GM19239 (cell line): ENCODE measurements at regions not wholly inside any gene's neighbourhood (a gene's known extent, or its start where the extent isn't known, plus 50 kb on each side); places are given as distances from the start of the nearest gene placed in this dataset.

ENCODE experiments used
- DNase-seq: peaks from one replicate; pipeline ENCODE4 v3.0.0; 2011; ENCODE audit warnings: low spot score; ENCODE audit not compliant: insufficient read length
- FAIRE-seq: peaks from 2 replicates; lab custom pipeline; 2011; peaks lifted over from hg19 to GRCh38; lab: Jason Lieb, UNC

DNA sequence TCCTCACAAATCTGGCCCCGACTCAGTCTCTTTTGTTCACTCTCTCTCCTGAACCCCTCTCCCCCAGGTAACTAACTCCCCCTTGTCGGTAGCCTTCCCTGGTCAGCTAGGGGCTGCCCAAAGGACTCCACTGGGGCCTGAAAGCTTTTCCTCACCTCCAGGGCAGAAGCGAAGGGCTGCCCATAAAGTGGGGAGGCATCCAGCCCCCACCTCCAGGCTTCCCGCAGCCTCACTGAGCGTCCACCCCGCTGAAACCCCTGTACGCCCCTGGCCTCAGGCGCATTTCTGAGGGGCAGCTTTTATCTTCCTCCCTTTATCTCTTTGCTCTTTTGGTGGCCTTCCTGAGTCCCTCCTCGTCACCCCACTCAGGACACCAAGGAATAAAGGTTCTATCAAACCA, 249.3 kb downstream of the CYP26B1 start:
- DNase-seq (no peak), FAIRE-seq (no peak)

DNA sequence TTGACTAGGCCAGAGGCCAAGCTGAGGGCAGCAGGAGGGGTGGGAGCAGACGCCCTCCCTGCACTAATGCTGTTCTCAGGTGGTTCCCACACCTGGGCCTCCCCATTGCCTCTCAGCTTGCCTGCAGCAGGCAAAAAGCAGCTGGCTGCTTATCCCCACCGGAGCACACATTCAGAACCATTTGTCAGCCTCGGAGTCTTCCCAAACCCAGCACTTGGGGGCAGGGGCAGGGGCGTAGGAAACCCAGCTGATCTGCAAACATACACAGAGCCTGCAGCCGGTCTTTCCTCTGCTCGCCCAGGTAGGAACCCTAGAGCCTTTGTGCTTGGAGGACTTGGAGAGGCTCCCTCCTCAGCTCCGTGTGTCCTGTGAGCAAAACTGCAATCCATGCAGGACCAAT, 249.8 kb downstream of the CYP26B1 start:
- FAIRE-seq, result no peak
- DNase-seq, result no peak

GRCh38 chr2:71897137-71897480, 250.6 kb downstream of the CYP26B1 start:
- no peak for DNase-seq
- no peak for FAIRE-seq

DNA sequence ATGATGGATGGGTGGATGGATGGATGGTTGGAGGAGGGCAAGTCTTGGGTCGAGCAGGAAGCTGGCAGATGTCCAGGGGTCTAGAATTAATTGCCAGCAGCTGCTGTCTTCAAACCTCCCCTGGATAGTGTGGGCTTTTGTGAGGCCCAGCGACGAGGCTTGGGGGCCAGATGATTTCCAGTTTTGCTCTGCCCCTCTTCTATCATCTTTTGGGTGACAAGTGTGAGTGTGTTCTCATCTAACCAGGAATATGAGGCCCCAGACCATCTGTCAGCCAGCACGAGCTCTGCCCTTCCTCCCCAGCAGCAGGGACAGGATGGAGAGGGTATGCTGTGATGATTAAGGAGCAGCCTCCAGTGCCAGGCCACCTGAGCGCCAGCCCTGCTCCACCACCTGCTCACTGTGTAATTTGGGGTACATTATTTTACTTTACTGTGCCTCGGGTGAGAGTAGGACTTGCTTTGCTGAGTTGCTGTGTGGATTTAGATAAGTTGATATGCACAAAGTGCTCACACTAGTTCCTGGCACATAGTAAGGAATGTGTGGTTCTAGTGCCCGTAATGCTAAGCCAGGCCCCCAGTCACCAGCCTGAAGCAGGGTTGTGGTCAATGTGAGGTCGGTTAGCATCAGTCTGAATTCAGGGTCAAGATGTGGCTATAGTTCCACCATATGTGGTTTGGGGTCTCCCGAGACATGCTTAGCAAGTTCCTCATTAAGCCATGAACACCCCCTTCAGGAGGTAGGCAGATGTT, 251.1 kb downstream of the CYP26B1 start:
- DNase-seq, result no peak
- no peak for FAIRE-seq

DNA sequence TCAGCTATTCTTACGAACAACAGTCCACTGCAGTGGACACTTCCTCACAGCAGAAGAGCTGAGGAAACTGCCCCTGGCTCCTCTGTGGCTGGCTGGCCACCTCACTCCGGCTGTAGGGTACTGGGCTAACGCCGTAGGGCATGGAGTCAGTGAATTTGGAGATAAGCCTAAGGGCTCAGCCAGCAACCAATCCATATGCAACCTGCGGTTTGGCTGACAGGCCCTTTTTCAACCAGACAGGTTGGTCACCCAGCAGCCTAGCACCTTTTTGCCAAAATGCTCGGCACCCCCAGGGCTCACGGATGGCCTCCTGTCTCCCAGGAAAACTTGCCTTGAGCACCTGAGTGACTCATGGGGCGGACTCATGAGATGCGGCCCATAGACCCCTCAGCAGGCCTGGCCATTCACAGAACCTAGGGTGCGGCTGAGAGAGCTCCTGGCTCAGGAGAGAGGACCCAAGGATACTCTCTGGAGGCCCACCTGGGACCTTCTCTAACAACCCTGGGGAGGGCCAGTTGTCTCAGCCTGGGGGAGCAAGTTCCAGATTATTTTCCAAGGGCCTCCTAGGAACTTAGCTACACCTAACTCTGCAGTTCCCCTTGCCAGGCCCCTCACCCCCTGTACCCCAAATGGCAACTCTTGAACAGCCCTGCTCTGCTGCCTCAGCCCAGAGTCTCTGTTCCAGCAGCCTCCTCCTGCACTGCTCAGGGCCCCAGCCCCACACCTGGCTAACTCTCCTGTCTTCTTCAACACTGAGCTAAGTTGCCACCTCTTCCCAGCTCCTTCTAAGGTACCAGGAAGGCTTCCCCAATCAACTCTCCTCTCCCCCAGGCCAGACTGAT, 252.1 kb downstream of the CYP26B1 start:
- no peak for FAIRE-seq

GRCh38 chr2:71894261-71894660, 253.4 kb downstream of the CYP26B1 start:
- FAIRE-seq (no peak), DNase-seq (no peak)

More for the DNA sequence above, 252.1 kb downstream of the CYP26B1 start:
- no peak for DNase-seq

DNA sequence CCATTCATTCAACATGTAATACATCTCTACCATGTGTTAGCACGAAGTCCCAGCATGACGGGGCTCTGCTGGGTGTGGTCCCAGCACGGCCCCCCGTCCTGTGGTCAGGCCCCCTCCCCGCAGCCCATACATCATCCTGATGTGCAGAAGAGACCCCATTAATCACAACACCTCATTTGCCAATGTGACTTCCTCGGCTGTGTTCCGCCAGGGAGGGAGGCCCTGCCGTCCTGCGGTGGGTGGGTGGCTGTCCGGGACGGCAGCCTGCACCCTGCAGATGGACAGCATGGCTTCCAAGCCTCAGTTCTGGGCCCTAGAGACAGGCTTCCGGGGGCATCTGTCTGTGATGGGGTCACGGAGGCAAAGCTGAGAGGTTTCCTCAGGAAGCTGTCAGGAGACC, 254.0 kb downstream of the CYP26B1 start:
- DNase-seq (no peak), FAIRE-seq (no peak)

GRCh38 chr2:71892896-71893295, 254.8 kb downstream of the CYP26B1 start:
- DNase-seq (no peak), FAIRE-seq (no peak)

- FAIRE-seq, result no peak
- DNase-seq, result no peak
These were observed 255.3 kb downstream of the CYP26B1 start for GRCh38 chr2:71892423-71892730.

GRCh38 chr2:71891719-71892422, 255.8 kb downstream of the CYP26B1 start:
- FAIRE-seq (no peak), DNase-seq (no peak)

DNA sequence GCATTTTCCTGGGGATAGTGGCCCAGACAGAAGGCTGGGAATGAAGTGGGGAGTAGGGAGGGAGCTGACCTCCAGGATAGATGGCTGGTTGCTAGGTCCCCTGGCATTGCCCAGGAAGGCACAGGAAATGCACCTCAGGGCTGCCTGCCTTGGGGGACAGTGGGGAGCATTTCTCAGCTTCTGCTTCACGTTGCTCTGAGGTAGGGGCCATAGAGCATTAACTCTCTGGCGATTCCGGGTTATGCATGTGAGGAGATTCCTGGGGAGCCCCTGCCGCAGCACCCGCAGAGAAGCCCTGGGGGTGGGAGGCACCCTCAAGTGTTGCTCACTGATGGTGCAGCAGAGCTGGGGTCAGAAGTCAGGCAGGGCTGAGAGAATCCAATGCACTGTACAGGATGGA, 256.5 kb downstream of the CYP26B1 start:
- DNase-seq (no peak), FAIRE-seq (no peak)

GRCh38 chr2:71889759-71890684, 257.6 kb downstream of the CYP26B1 start:
- FAIRE-seq (no peak), DNase-seq (no peak)

DNA sequence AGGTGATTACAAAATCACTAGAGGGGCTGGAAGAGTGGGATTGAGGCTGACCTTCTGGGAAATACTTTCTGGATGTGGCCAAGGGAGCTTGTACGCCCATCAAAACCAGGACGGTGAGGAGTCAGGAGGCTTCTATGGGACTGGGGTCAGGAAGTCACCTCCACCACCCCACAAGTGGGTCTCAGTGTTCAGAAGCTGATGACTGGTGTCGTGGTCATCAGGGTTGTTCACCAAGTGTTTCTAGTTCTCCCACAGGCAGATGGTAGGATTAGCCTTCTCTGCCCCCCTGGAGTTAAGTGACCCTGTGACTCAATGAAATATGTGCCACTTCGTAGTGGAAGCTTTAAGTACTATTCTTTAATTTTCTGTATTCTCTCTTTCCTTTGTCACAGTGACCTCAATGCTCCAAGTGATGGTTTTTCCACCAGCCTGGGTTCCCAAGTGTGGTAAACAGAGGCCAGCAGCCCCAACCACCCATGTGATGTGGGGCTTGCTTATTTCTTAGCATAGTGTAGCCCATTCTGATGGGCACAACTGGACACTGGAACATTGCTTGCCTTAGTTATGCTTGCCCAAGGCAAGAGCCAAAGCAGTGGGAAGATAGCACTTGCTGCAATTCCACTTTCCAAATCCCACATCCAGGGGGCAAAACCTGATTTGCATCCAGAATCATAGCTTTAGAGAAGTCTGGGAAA, 258.8 kb downstream of the CYP26B1 start:
- FAIRE-seq (no peak), DNase-seq (no peak)

DNA sequence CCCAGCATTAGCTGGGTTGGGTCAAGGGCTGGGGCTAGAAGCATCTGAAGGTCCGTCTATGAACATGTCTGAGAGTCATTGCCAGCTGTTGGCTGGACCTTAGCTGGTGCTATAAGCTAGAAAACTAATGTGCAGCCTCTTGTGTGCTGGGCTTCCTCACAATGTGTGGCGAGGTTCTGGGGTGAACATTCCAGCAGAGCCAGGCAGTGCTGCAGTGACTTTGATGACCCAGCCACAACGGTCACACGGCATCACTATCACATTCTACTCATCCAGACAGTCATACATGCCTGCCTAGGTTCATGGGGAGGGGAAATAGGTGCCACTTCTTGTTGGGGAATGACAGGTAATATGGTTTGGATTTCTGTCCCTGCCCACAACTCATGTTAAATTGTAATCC, 260.5 kb downstream of the CYP26B1 start:
- FAIRE-seq (no peak), DNase-seq (no peak)

DNA sequence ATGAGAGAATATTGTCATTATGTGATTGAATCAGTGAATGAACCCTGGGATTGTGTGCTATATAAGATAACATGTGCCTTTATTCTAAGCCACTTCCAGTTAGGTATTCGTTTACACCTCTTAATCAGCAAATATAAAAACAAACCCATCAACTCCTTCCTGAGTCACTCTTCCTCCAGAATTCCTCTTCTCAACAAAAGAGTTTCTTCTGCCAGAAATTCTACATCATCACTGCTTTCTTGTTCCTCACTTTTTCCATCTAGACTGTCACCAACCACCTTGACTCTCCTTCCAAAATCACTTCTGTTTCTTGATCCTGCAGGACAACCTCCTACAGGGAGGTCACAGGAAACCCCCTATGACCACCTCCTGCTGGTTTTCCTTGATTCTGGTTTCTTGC, 261.4 kb downstream of the CYP26B1 start:
- no peak for DNase-seq
- no peak for FAIRE-seq

GRCh38 chr2:71884303-71885042, 263.2 kb downstream of the CYP26B1 start:
- DNase-seq (no peak), FAIRE-seq (no peak)

DNA sequence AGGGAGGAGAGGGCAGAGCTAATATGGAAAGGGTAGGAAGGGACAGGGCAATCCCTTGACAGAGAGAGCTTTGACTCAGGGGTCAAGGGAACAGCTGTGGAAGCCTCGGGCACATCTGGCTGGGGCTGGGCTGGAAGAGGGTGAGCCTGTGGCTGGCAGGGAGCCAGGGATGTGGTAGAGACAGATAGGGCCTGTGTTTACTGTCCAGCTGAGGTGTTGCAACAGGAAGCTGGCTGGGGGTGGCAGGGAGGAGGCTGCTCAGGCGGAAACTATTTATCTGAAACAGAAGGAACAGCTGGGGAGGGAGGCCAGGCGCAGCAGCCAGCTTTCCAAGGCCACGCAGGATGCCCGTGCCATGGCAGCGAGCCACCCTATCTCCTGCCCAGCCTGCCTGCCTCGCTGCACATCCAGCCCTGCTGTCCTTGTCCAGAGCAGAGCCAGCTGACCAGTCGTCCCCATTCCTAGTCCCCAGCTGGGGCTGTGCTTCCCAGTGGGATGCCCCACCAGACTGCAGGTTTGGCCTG, 264.7 kb downstream of the CYP26B1 start:
- FAIRE-seq (no peak), DNase-seq (no peak)

DNA sequence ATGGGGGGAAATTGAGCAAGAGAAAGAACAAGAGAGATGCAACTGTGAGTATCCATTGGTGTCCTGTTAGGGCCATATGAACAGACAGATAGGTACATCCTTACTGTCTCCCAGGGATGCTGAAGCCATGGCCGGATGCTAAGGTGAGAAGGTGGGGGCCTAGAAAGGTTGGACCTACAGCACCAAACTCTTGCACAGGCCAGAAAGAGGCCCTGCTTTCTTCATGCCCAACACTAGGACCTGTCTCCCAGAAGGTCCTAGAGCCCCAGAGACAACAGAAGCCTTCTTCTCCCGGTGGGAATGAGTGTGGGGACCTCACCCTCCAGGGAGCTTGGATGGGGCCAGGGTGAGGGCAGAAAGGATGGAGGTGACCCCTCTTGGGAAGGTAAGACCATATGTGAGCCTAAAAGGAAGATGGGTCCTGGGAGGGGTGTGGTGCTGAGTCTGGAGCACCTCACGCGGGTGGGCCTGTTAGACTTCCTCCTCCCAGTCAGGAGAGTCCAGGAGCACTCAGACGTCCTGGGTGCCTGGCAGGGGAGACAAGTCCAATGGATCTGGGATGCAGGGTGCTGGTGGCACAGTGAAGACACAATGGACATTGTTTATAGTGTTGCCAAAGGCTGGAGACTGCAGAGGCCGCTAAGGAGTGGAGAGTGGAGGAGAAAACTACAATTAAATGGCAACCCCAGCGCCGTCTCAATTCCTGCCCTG, 265.3 kb downstream of the CYP26B1 start:
- FAIRE-seq, result no peak
- no peak for DNase-seq
